Skeletal muscle satellite cell (primary cell): ENCODE measurements at regions not wholly inside any gene's neighbourhood (a gene's known extent, or its start where the extent isn't known, plus 50 kb on each side); places are given as distances from the start of the nearest gene placed in this dataset.

Experiments used
- H3K27me3 ChIP-seq: 2 replicates; pipeline ENCODE4 v1.7.0; 2013; ENCODE audit warnings: low read length; ENCODE audit not compliant: control insufficient read depth, insufficient read depth
- H3K36me3 ChIP-seq: 2 replicates; pipeline ENCODE4 v1.7.0; 2013; ENCODE audit warnings: mild to moderate bottlenecking, control low read depth, low read length; ENCODE audit not compliant: insufficient read depth
- H3K4me1 ChIP-seq: 2 replicates; pipeline ENCODE4 v1.7.0; 2013; ENCODE audit warnings: low read length; ENCODE audit not compliant: control insufficient read depth, insufficient read depth
- H3K4me2 ChIP-seq: 2 replicates; pipeline ENCODE4 v1.7.0; 2013; ENCODE audit warnings: mild to moderate bottlenecking, low read length
- H3K4me3 ChIP-seq: 2 replicates; pipeline ENCODE4 v1.7.0; 2013; ENCODE audit warnings: low read length
- H3K9ac ChIP-seq: 2 replicates; pipeline ENCODE4 v1.7.0; 2013; ENCODE audit warnings: mild to moderate bottlenecking, low read depth, low read length, moderate library complexity
- H3K9me3 ChIP-seq: replicated peaks from 2 replicates; pipeline ENCODE4 v1.7.0; 2013; ENCODE audit warnings: mild to moderate bottlenecking, control low read depth, low read length

DNA sequence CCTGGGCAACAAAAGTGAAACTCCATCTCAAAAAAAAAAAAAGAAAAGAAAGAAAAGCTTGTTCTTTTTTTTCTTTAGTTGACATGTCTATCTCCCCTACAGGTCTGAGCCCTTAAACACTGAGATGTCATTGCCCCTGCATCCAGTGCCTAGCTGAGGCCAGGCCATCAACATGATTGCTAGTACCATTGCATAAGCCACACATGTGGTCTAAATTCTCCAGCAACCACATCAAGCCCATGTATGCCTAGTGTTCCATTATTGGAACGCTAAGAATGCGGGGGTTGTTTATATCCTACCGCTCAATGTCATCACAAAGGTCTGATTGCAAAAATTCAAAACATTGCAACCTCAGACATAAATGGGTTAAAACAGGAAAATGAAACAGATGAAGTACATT, 62.7 kb downstream of the NPTX2 start:
- H3K4me1 ChIP-seq = no peaks in the 10 kb centered on the region
- H3K4me2 ChIP-seq = no peak overlapping the region
- no peak overlapping the region for H3K9ac ChIP-seq
- no peaks in the 10 kb centered on the region for H3K27me3 ChIP-seq
- no peak overlapping the region for H3K4me3 ChIP-seq
- H3K36me3 ChIP-seq = no peaks in the 10 kb centered on the region
- no peaks in the 10 kb centered on the region for H3K9me3 ChIP-seq

GRCh38 chr7:98681511-98681910, 64.4 kb downstream of the NPTX2 start:
- peaks cover 4% of the 10 kb centered on the region for H3K27me3 ChIP-seq
- no peak overlapping the region for H3K9ac ChIP-seq
- H3K36me3 ChIP-seq = no peaks in the 10 kb centered on the region

GRCh38 chr7:98681951-98682350, 64.9 kb downstream of the NPTX2 start:
- no peak overlapping the region for H3K4me3 ChIP-seq

More at GRCh38 chr7:98681511-98681910, 64.4 kb downstream of the NPTX2 start:
- Histone ChIP-seq H3K9me3 (no peaks in the 10 kb centered on the region), H3K4me3 (no peak overlapping the region), H3K4me2 (no peak overlapping the region), H3K4me1 (no peaks in the 10 kb centered on the region)

DNA sequence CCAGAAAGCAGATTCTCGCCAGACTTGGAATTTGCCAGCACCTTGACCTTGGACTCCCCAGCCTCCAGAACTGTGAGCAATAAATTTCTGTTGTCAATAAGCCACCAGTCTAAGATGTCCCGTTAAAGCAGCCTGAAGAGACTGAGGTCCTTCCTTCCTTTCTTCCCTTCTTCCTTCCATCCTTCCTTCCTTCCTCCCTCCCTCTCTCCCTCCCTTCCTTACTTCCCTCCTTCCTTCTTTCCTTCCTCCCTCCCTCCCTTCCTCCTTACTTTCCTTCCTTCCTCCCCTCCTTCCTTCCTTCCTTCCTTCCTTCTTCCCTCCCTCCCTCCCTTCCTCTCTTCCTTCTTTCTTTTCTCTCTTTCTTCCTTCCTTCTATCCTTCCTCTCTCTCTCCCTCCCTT, 66.4 kb downstream of the NPTX2 start:
- Histone ChIP-seq H3K36me3 (no peaks in the 10 kb centered on the region), H3K9ac (no peak overlapping the region), H3K4me1 (no peaks in the 10 kb centered on the region), H3K4me3 (no peak overlapping the region), H3K9me3 (no peaks in the 10 kb centered on the region), H3K4me2 (no peak overlapping the region), H3K27me3 (peaks cover 4% of the 10 kb centered on the region)

More at GRCh38 chr7:98681951-98682350, 64.9 kb downstream of the NPTX2 start:
- Histone ChIP-seq H3K4me2 (no peak overlapping the region), H3K36me3 (no peaks in the 10 kb centered on the region), H3K9me3 (no peaks in the 10 kb centered on the region), H3K27me3 (peaks cover 4% of the 10 kb centered on the region), H3K9ac (no peak overlapping the region), H3K4me1 (no peaks in the 10 kb centered on the region)

- H3K9me3 ChIP-seq = no peaks in the 10 kb centered on the region
- no peak overlapping the region for H3K4me3 ChIP-seq
- peaks cover 4% of the 10 kb centered on the region for H3K27me3 ChIP-seq
- H3K36me3 ChIP-seq = no peaks in the 10 kb centered on the region
- no peak overlapping the region for H3K9ac ChIP-seq
- no peak overlapping the region for H3K4me2 ChIP-seq
- no peaks in the 10 kb centered on the region for H3K4me1 ChIP-seq
Observed at GRCh38 chr7:98685541-98685940, 68.5 kb downstream of the NPTX2 start.

DNA sequence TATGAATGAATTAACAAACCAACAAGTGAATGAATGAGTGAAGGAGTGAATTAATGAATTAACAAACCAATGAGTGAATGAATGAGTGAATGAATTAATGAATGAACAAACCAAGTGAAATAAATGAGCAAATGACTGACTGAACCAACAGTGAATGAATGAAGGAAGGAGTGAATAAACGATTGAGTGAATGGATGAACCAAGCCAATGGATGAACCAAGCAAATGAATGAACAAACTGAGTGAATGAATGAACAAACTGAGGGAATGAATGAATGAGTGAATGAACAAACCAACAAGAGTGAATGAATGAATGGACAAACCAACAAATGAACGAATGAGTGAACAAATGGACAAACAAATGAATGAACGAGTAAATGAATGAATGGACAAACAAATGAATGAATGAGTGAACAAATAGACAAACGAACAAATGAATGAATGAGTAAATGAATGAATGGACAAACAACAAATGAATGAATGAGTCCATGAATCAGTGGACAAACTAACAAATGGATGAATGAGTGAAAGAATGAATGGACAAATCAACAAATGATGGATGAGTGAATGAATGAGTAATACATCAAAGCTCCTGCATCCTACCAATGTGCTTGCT, 69.5 kb downstream of the NPTX2 start:
- Histone ChIP-seq H3K27me3 (peaks cover 4% of the 10 kb centered on the region), H3K9ac (no peak overlapping the region), H3K9me3 (no peaks in the 10 kb centered on the region), H3K4me2 (no peak overlapping the region), H3K36me3 (no peaks in the 10 kb centered on the region), H3K4me1 (no peaks in the 10 kb centered on the region), H3K4me3 (no peak overlapping the region)

- Histone ChIP-seq H3K36me3 (no peaks in the 10 kb centered on the region), H3K4me3 (no peak overlapping the region), H3K27me3 (peaks cover 4% of the 10 kb centered on the region), H3K9ac (no peak overlapping the region), H3K4me2 (no peak overlapping the region), H3K4me1 (no peaks in the 10 kb centered on the region), H3K9me3 (no peaks in the 10 kb centered on the region)
Observed at GRCh38 chr7:98687111-98687751, 70.1 kb downstream of the NPTX2 start.

GRCh38 chr7:98691619-98692018, 74.5 kb downstream of the NPTX2 start:
- Histone ChIP-seq H3K9me3 (no peaks in the 10 kb centered on the region), H3K4me1 (no peaks in the 10 kb centered on the region), H3K27me3 (no peaks in the 10 kb centered on the region), H3K4me3 (no peak overlapping the region), H3K9ac (no peak overlapping the region), H3K4me2 (no peak overlapping the region), H3K36me3 (no peaks in the 10 kb centered on the region)

GRCh38 chr7:98697083-98697482, 80.0 kb downstream of the NPTX2 start:
- H3K27me3 ChIP-seq = peaks cover 4% of the 10 kb centered on the region
- H3K4me1 ChIP-seq = no peaks in the 10 kb centered on the region
- no peak overlapping the region for H3K9ac ChIP-seq
- no peak overlapping the region for H3K4me3 ChIP-seq
- H3K9me3 ChIP-seq = no peaks in the 10 kb centered on the region
- H3K4me2 ChIP-seq = no peak overlapping the region
- H3K36me3 ChIP-seq = no peaks in the 10 kb centered on the region

GRCh38 chr7:98697485-98698240, 80.6 kb downstream of the NPTX2 start:
- Histone ChIP-seq H3K4me3 (no peak overlapping the region), H3K9ac (no peak overlapping the region), H3K27me3 (peaks cover 4% of the 10 kb centered on the region), H3K9me3 (no peaks in the 10 kb centered on the region), H3K4me1 (no peaks in the 10 kb centered on the region), H3K36me3 (no peaks in the 10 kb centered on the region), H3K4me2 (no peak overlapping the region)

DNA sequence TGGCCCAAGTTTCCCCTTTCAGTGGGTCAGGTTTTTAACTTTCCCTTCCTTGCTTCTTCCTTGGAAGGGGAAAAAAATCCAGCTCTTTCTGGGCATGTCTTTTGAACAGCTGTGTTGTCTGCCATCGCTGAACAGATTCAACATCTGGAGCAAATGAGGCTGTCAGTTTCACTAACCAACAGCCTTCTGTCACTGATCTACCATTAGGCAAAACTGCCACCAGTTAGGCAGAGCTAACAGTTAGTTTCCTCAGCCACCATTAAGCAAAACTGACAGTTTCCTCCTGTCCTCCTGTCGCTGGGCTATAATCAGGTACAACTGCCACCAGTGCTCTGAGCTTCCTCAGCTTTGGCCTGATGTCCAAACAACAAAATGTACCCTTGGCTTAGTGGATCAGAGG, 81.9 kb downstream of the NPTX2 start:
- no peaks in the 10 kb centered on the region for H3K36me3 ChIP-seq
- H3K27me3 ChIP-seq = peaks cover 4% of the 10 kb centered on the region
- no peak overlapping the region for H3K4me3 ChIP-seq

More for the DNA sequence above, 81.9 kb downstream of the NPTX2 start:
- Histone ChIP-seq H3K9ac (no peak overlapping the region), H3K9me3 (no peaks in the 10 kb centered on the region), H3K4me2 (no peak overlapping the region), H3K4me1 (no peaks in the 10 kb centered on the region)
